ENCODE measurements at regions not wholly inside any gene's neighbourhood (a gene's known extent, or its start where the extent isn't known, plus 50 kb on each side); places are given as distances from the start of the nearest gene placed in this dataset.
"Not testable (repeated sequence)": the region's sequence is repeated elsewhere in the genome, so short reads cannot be mapped to it uniquely, and the experiment has no call there.

GRCh38 chr4:151524610-151525009, 115.6 kb downstream of the FHIP1A start (continued):
- TF ChIP-seq ZNF766 (CRISPR knock-in tag; IDR thresholded peaks at IDR 0.05; ENCODE audit: borderline replicate concordance) (no peak), ZNF562 (CRISPR knock-in tag; IDR thresholded peaks at IDR 0.05; ENCODE audit: borderline replicate concordance) (no peak)

GRCh38 chr4:151526489-151526888, 117.5 kb downstream of the FHIP1A start:
- CTCF ChIA-PET (ENCODE audit: low intra/inter-chr PET ratio, low total read pairs) = not testable (repeated sequence)

GRCh38 chr4:151527699-151528098, 118.7 kb downstream of the FHIP1A start:
- no TSS peak for BruUV-seq (replicated peaks)
- no peak for FAIRE-seq
- no peak overlapping the region for H3K9ac ChIP-seq (ENCODE audit: insufficient read depth, low read depth, low read length)
- DNase-seq (ENCODE audit: low spot score) = no peak
- in situ Hi-C loops (cut with HindIII; ENCODE audit: extremely low pct_ligation_motif_present, low pct_unique_long_range_greater_than_20kb) = no loop called here
- intact Hi-C loops (cut with micrococcal nuclease; ENCODE audit: unreplicated experiment) = no loop called here
- H4K20me1 ChIP-seq (ENCODE audit: insufficient read depth, low read length) = no peaks in the 10 kb centered on the region
- no peak for ATAC-seq
- H3K4me1 ChIP-seq (ENCODE audit: insufficient read depth, low read length) = peaks cover 3% of the 10 kb centered on the region
- H3K79me2 ChIP-seq (ENCODE audit: insufficient read depth, low read length) = no peaks in the 10 kb centered on the region
- ChIA-PET CTCF (ENCODE audit: low intra/inter-chr PET ratio, low total read pairs) (no interaction called here), POLR2A (no interaction called here)
- WGBS (ENCODE audit: low lambda C conversion rate) = 59% methylated on average over 2 of the region's 2 CpGs
- no peaks in the 10 kb centered on the region for H3K36me3 ChIP-seq (replicated peaks in 1 of 2; ENCODE audit: control insufficient read depth in 1 of 2, insufficient read depth in 2 of 2, low read length in 2 of 2)
- H3K4me3 ChIP-seq (replicated peaks in 1 of 3; ENCODE audit: insufficient read depth in 1 of 3, low read depth in 2 of 3, low read length in 3 of 3) = no peak overlapping the region
- no peaks in the 10 kb centered on the region for H3K27me3 ChIP-seq (ENCODE audit: control insufficient read depth in 1 of 2, insufficient read depth in 2 of 2, low read length in 2 of 2)
- H3K27ac ChIP-seq (ENCODE audit: extremely low read length, insufficient read depth, low read length) = no peak overlapping the region
- H3K9me3 ChIP-seq (ENCODE audit: low read length) = no peaks in the 10 kb centered on the region
- H3K4me2 ChIP-seq (ENCODE audit: low read depth, low read length) = no peak overlapping the region
- no peak overlapping the region for H2AFZ ChIP-seq (ENCODE audit: low read length)
- TF ChIP-seq MEF2D (CRISPR knock-in tag; IDR thresholded peaks at IDR 0.05) (no peak), HOXA9 (CRISPR knock-in tag; IDR thresholded peaks at IDR 0.05; ENCODE audit: borderline replicate concordance) (no peak), ZNF224 (CRISPR knock-in tag; IDR thresholded peaks at IDR 0.05) (no peak), ARID2 (CRISPR knock-in tag; IDR thresholded peaks at IDR 0.05; ENCODE audit: borderline replicate concordance) (no peak), HNF4G (IDR thresholded peaks at IDR 0.05; ENCODE audit: borderline replicate concordance, low read depth, low read length) (no peak), HNF4G (CRISPR knock-in tag; IDR thresholded peaks at IDR 0.05; ENCODE audit: borderline replicate concordance, low read depth) (no peak), SMAD9 (CRISPR knock-in tag; IDR thresholded peaks at IDR 0.05) (no peak), ATAD3A (CRISPR knock-in tag; IDR thresholded peaks at IDR 0.05) (no peak), MIER3 (CRISPR knock-in tag; IDR thresholded peaks at IDR 0.05; ENCODE audit: borderline replicate concordance) (no peak), ZUFSP (CRISPR knock-in tag; IDR thresholded peaks at IDR 0.05; ENCODE audit: borderline replicate concordance) (no peak), SATB2 (CRISPR knock-in tag; IDR thresholded peaks at IDR 0.05) (no peak), ZNF280B (CRISPR knock-in tag; IDR thresholded peaks at IDR 0.05; ENCODE audit: borderline replicate concordance) (no peak), ZBTB1 (CRISPR knock-in tag; IDR thresholded peaks at IDR 0.05; ENCODE audit: borderline replicate concordance) (no peak), ZNF83 (CRISPR knock-in tag; IDR thresholded peaks at IDR 0.05; ENCODE audit: borderline replicate concordance) (no peak)

More at GRCh38 chr4:151526489-151526888, 117.5 kb downstream of the FHIP1A start:
- DNase-seq (ENCODE audit: low spot score); BruUV-seq (replicated peaks); H3K27me3 ChIP-seq (ENCODE audit: control insufficient read depth in 1 of 2, insufficient read depth in 2 of 2, low read length in 2 of 2); H3K9me3 ChIP-seq (ENCODE audit: low read length); FAIRE-seq; POLR2A ChIA-PET; H3K36me3 ChIP-seq (replicated peaks in 1 of 2; ENCODE audit: control insufficient read depth in 1 of 2, insufficient read depth in 2 of 2, low read length in 2 of 2); H3K4me3 ChIP-seq (replicated peaks in 1 of 3; ENCODE audit: insufficient read depth in 1 of 3, low read depth in 2 of 3, low read length in 3 of 3); ATAC-seq; intact Hi-C loops (cut with micrococcal nuclease; ENCODE audit: unreplicated experiment); H3K79me2 ChIP-seq (ENCODE audit: insufficient read depth, low read length); H3K27ac ChIP-seq (ENCODE audit: extremely low read length, insufficient read depth, low read length); H3K9ac ChIP-seq (ENCODE audit: insufficient read depth, low read depth, low read length); in situ Hi-C loops (cut with HindIII; ENCODE audit: extremely low pct_ligation_motif_present, low pct_unique_long_range_greater_than_20kb); H4K20me1 ChIP-seq (ENCODE audit: insufficient read depth, low read length); H3K4me2 ChIP-seq (ENCODE audit: low read depth, low read length); H2AFZ ChIP-seq (ENCODE audit: low read length): not testable (repeated sequence)
- 93% methylated on average over 3 of the region's 36 CpGs for WGBS (ENCODE audit: low lambda C conversion rate)
- H3K4me1 ChIP-seq (ENCODE audit: insufficient read depth, low read length) = peaks cover 14% of the 10 kb centered on the region
